ENCODE measurements at regions not wholly inside any gene's neighbourhood (a gene's known extent, or its start where the extent isn't known, plus 50 kb on each side); places are given as distances from the start of the nearest gene placed in this dataset.

DNA sequence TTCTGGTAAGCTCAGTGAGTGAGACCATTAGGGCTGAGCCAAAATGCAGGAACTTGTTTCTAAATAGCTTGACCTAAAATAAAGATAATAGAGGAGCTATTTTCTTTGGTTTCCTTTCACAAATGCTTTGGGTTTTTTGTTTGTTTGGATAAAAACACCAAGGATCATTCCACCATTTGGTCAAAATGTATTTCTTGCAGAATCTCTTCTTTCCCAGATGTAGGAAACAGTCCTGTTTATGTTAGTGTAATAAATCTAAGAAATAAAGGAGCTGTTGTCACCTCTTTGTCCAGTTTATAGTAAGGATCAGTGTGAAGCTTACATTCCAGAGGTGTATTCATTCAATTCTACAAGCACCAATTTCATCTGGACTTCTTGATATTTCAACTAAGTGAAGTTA, 297.8 kb downstream of the GJA1 start:
- no peak for TF ChIP-seq POLR2A (IDR thresholded peaks at IDR 0.05)
- TF ChIP-seq, protein P1, sequence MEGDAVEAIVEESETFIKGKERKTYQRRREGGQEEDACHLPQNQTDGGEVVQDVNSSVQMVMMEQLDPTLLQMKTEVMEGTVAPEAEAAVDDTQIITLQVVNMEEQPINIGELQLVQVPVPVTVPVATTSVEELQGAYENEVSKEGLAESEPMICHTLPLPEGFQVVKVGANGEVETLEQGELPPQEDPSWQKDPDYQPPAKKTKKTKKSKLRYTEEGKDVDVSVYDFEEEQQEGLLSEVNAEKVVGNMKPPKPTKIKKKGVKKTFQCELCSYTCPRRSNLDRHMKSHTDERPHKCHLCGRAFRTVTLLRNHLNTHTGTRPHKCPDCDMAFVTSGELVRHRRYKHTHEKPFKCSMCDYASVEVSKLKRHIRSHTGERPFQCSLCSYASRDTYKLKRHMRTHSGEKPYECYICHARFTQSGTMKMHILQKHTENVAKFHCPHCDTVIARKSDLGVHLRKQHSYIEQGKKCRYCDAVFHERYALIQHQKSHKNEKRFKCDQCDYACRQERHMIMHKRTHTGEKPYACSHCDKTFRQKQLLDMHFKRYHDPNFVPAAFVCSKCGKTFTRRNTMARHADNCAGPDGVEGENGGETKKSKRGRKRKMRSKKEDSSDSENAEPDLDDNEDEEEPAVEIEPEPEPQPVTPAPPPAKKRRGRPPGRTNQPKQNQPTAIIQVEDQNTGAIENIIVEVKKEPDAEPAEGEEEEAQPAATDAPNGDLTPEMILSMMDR (IDR thresholded peaks at IDR 0.05), result no peak

Measured in heart left ventricle (tissue), 13 donors.